ENCODE measurements at regions not wholly inside any gene's neighbourhood (a gene's known extent, or its start where the extent isn't known, plus 50 kb on each side); places are given as distances from the start of the nearest gene placed in this dataset.

DNA sequence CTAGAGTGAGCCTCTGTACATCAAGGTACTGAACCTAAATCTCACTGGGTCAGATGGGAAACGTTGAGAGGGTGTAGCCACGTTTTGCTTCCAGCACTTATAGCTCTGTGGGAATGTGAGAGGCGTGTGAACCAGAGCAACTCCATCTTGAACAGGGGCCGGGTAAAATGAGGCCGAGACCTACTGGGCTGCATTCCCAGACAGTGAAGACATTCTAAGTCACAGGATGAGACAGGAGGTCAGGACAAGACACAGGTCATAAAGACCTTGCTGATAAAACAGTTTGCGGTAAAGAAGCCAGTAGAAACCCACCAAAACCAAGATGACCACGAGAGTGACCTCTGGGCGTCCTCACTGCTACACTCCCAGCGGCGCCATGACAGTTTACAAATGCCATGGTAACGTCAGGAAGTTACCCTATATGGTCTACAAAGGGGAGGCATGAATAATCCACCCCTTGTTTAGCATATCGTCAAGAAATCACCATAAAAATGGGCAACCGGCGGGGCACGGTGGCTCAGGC, 63.4 kb upstream of the NCOR2 start:
- Histone ChIP-seq H3K4me1 (ENCODE audit: insufficient read depth, low read length) (peaks cover 10% of the 10 kb centered on the region; the same call in 1 of the 2 replicates), H3K4me3 (ENCODE audit: low read length) (no peak overlapping the region), H3K36me3 (ENCODE audit: insufficient read depth, low read depth, low read length) (no peaks in the 10 kb centered on the region), H3K9ac (ENCODE audit: low read depth, low read length) (peak overlapping the region; percentile 66; the same call in 1 of the 2 replicates), H3K27me3 (ENCODE audit: insufficient read depth, low read length) (no peaks in the 10 kb centered on the region), H3K9me3 (ENCODE audit: insufficient read depth, low read depth, low read length) (no peaks in the 10 kb centered on the region), H3K27ac (ENCODE audit: low read length) (peak overlapping the region; percentile 68)

GRCh38 chr12:124629789-124630480, 62.5 kb upstream of the NCOR2 start:
- Histone ChIP-seq H3K4me3 (ENCODE audit: low read length) (no peak overlapping the region), H3K9ac (ENCODE audit: low read depth, low read length) (no peak overlapping the region; the same call in 1 of the 2 replicates), H3K36me3 (ENCODE audit: insufficient read depth, low read depth, low read length) (no peaks in the 10 kb centered on the region), H3K4me1 (ENCODE audit: insufficient read depth, low read length) (peaks cover 10% of the 10 kb centered on the region; the same call in 1 of the 2 replicates), H3K27ac (ENCODE audit: low read length) (no peak overlapping the region), H3K27me3 (ENCODE audit: insufficient read depth, low read length) (no peaks in the 10 kb centered on the region), H3K9me3 (ENCODE audit: insufficient read depth, low read depth, low read length) (no peaks in the 10 kb centered on the region)

GRCh38 chr12:124629117-124629516, 61.7 kb upstream of the NCOR2 start:
- no peak overlapping the region for H3K4me3 ChIP-seq (ENCODE audit: low read length)
- H3K4me1 ChIP-seq (ENCODE audit: insufficient read depth, low read length), result peaks cover 10% of the 10 kb centered on the region; the same call in 1 of the 2 replicates
- H3K27ac ChIP-seq (ENCODE audit: low read length), result no peak overlapping the region
- H3K9me3 ChIP-seq (ENCODE audit: insufficient read depth, low read depth, low read length), result no peaks in the 10 kb centered on the region
- H3K27me3 ChIP-seq (ENCODE audit: insufficient read depth, low read length), result no peaks in the 10 kb centered on the region
- H3K36me3 ChIP-seq (ENCODE audit: insufficient read depth, low read depth, low read length), result no peaks in the 10 kb centered on the region
- no peak overlapping the region for H3K9ac ChIP-seq (ENCODE audit: low read depth, low read length)

- Histone ChIP-seq H3K27ac (ENCODE audit: low read length) (no peak overlapping the region), H3K27me3 (ENCODE audit: insufficient read depth, low read length) (no peaks in the 10 kb centered on the region), H3K9ac (ENCODE audit: low read depth, low read length) (no peak overlapping the region), H3K36me3 (ENCODE audit: insufficient read depth, low read depth, low read length) (no peaks in the 10 kb centered on the region), H3K4me1 (ENCODE audit: insufficient read depth, low read length) (peaks cover 10% of the 10 kb centered on the region; the same call in 1 of the 2 replicates), H3K9me3 (ENCODE audit: insufficient read depth, low read depth, low read length) (no peaks in the 10 kb centered on the region), H3K4me3 (ENCODE audit: low read length) (no peak overlapping the region)
Observed at GRCh38 chr12:124627956-124628355, 60.5 kb upstream of the NCOR2 start.

DNA sequence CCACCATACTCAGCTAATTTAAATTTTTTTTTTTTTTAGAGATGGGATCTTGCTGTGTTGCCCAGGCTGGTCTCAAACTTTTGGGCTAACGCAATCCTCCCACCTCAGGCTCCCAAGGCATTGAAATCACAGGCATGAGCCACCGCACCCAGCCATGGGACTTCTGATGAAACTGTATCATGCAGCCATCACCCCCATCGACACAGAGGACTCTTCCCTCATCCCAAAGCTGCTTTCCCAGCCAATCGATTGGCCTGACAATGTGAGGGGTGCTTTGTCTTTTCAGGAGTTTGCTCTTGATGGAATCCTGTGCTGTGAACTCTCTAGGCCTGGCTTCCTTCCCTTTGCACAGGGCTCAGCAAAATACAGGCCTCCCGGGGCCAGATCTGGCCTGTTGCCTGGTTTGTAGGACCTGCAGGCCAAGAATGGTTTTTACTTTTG, 59.6 kb upstream of the NCOR2 start:
- Histone ChIP-seq H3K9me3 (ENCODE audit: insufficient read depth, low read depth, low read length) (no peaks in the 10 kb centered on the region), H3K36me3 (ENCODE audit: insufficient read depth, low read depth, low read length) (no peaks in the 10 kb centered on the region), H3K27ac (ENCODE audit: low read length) (no peak overlapping the region), H3K4me1 (ENCODE audit: insufficient read depth, low read length) (peaks cover 7% of the 10 kb centered on the region; the same call in 1 of the 2 replicates), H3K4me3 (ENCODE audit: low read length) (no peak overlapping the region), H3K9ac (ENCODE audit: low read depth, low read length) (no peak overlapping the region), H3K27me3 (ENCODE audit: insufficient read depth, low read length) (no peaks in the 10 kb centered on the region)

- H3K36me3 ChIP-seq (ENCODE audit: insufficient read depth, low read depth, low read length), result no peaks in the 10 kb centered on the region
- H3K9me3 ChIP-seq (ENCODE audit: insufficient read depth, low read depth, low read length), result no peaks in the 10 kb centered on the region
Observed at GRCh38 chr12:124625867-124626675, 58.7 kb upstream of the NCOR2 start.

DNA sequence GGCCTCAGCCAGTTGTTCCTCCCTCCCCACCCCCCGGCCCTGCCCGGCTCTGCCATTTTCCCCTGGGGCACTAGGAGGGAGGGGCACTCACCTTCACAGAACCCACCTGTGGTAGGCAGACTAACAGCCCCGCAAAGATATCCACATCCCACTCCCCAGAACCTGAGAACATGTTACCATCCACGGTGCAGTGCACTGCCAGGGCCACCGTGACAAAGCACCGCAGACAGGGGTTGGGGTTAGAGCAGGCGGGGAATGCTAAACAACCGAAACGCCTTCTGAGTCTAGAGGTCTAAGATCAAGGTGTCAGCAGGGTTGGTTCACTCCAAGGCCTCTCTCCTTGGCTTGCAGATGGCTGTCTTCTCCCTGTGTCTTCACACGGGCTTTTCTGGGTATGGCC, 57.4 kb upstream of the NCOR2 start:
- H3K27ac ChIP-seq (ENCODE audit: low read length), result no peak overlapping the region

More at GRCh38 chr12:124625867-124626675, 58.7 kb upstream of the NCOR2 start:
- Histone ChIP-seq H3K9ac (ENCODE audit: low read depth, low read length) (no peak overlapping the region), H3K4me3 (ENCODE audit: low read length) (no peak overlapping the region), H3K4me1 (ENCODE audit: insufficient read depth, low read length) (peaks cover 4% of the 10 kb centered on the region; the same call in 1 of the 2 replicates), H3K27ac (ENCODE audit: low read length) (no peak overlapping the region), H3K27me3 (ENCODE audit: insufficient read depth, low read length) (no peaks in the 10 kb centered on the region)

DNA sequence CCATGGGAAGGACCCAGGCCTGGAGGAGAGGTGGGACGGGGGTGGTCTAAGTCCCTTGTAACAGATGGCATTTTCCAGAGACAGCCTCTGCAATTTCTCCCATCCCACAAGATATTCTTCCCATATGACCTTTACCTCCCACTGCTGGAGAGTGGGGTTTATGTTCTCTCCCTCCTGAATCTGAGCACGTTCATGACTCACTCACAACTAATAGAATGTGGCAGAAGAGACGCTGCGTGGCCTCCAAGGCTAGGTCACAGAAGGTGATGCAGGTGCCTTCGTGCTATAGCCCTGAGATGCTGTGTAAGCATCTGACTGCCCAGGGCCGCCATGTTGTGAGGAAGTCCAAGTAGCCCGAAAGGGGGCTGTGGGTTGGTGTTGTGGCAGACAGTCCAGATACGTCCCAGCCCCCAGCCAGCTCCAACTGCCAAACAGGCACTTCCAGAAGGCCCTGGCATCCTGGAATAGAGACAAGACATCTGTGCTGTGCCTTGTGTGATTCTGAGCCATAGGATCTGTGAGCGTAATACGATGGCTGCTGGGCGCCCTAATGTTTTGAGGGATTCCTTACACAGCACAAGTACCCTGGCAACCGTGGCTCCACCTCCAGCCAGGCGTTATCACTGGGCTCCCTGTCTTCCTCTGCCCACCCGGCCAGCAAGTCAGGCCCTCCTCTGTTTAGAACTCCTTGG, 56.1 kb upstream of the NCOR2 start:
- Histone ChIP-seq H3K36me3 (ENCODE audit: insufficient read depth, low read depth, low read length) (no peaks in the 10 kb centered on the region), H3K9me3 (ENCODE audit: insufficient read depth, low read depth, low read length) (no peaks in the 10 kb centered on the region), H3K4me3 (ENCODE audit: low read length) (no peak overlapping the region), H3K27ac (ENCODE audit: low read length) (no peak overlapping the region), H3K27me3 (ENCODE audit: insufficient read depth, low read length) (no peaks in the 10 kb centered on the region), H3K4me1 (ENCODE audit: insufficient read depth, low read length) (no peaks in the 10 kb centered on the region; the same call in 1 of the 2 replicates), H3K9ac (ENCODE audit: low read depth, low read length) (no peak overlapping the region)

More for the DNA sequence above, 57.4 kb upstream of the NCOR2 start:
- H3K4me3 ChIP-seq (ENCODE audit: low read length), result no peak overlapping the region
- no peaks in the 10 kb centered on the region for H3K27me3 ChIP-seq (ENCODE audit: insufficient read depth, low read length)
- no peaks in the 10 kb centered on the region for H3K9me3 ChIP-seq (ENCODE audit: insufficient read depth, low read depth, low read length)
- H3K36me3 ChIP-seq (ENCODE audit: insufficient read depth, low read depth, low read length), result no peaks in the 10 kb centered on the region
- H3K9ac ChIP-seq (ENCODE audit: low read depth, low read length), result no peak overlapping the region
- no peaks in the 10 kb centered on the region; the same call in 1 of the 2 replicates for H3K4me1 ChIP-seq (ENCODE audit: insufficient read depth, low read length)

DNA sequence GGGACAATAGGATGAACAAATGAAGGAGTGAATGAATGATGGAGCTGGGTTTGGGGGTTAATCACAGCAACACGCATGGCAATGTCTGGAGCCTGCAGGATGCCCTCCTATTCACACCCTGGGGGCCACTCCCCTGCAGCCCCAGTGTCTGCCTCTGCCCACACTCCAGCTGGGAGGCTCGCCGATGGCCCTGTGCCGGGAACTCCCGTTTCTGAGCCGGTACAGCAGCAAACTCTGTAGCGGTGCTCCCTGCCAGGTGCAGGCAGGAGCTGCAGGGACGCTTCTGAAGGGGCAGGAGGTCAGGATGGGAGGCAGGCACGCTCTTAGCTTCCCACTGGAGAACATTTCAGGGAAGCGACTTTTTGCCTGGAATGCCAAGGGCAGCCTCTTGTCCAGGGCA, 55.4 kb upstream of the NCOR2 start:
- no peak overlapping the region for H3K27ac ChIP-seq (ENCODE audit: low read length)
- H3K4me1 ChIP-seq (ENCODE audit: insufficient read depth, low read length), result no peaks in the 10 kb centered on the region; the same call in 1 of the 2 replicates
- no peaks in the 10 kb centered on the region for H3K9me3 ChIP-seq (ENCODE audit: insufficient read depth, low read depth, low read length)
- H3K9ac ChIP-seq (ENCODE audit: low read depth, low read length), result no peak overlapping the region
- no peak overlapping the region for H3K4me3 ChIP-seq (ENCODE audit: low read length)
- no peaks in the 10 kb centered on the region for H3K36me3 ChIP-seq (ENCODE audit: insufficient read depth, low read depth, low read length)
- H3K27me3 ChIP-seq (ENCODE audit: insufficient read depth, low read length), result no peaks in the 10 kb centered on the region

DNA sequence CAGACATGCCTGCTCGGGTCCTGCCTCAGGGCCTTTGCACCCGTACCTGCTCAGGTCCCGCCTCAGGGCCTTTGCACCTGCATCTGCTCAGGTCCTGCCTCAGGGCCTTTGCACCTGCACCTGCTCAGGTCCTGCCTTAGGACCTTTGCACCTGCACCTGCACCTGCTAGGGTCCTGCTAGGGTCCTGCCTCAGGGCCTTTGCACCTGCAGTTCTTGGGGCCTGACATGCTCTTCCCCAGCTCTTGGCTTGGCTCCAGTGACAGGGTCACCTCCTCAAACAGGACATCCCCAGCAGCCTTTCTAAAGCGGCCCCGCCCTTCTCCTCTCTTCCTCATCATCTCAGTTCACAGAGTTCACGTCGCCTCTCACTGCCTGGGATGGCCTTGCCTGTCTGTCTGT, 54.9 kb upstream of the NCOR2 start:
- H3K9me3 ChIP-seq (ENCODE audit: insufficient read depth, low read depth, low read length), result no peaks in the 10 kb centered on the region
- H3K4me1 ChIP-seq (ENCODE audit: insufficient read depth, low read length), result no peaks in the 10 kb centered on the region; the same call in 1 of the 2 replicates
- H3K27ac ChIP-seq (ENCODE audit: low read length), result no peak overlapping the region
- no peaks in the 10 kb centered on the region for H3K36me3 ChIP-seq (ENCODE audit: insufficient read depth, low read depth, low read length)
- H3K27me3 ChIP-seq (ENCODE audit: insufficient read depth, low read length), result no peaks in the 10 kb centered on the region
- H3K9ac ChIP-seq (ENCODE audit: low read depth, low read length), result no peak overlapping the region
- no peak overlapping the region for H3K4me3 ChIP-seq (ENCODE audit: low read length)

DNA sequence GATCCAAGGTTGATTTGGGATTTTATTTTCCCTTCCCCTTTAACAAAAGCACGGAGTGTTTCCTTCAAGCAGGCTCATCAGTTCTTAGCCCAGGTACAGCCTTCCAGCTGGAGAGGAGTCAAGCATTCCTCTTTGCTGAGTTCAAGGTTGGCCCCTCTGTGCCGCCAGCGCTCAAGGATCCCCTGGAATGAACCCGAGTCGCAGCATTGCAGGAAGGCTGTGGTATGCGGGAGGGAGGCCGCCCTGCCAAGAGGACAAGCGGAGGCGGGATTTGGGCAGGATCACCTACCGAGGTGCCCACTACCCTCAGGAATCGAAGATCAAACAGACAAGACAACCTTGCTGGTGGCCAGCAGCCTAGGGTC, 53.9 kb upstream of the NCOR2 start:
- Histone ChIP-seq H3K4me1 (ENCODE audit: insufficient read depth, low read length) (no peaks in the 10 kb centered on the region; the same call in 1 of the 2 replicates), H3K27me3 (ENCODE audit: insufficient read depth, low read length) (no peaks in the 10 kb centered on the region), H3K4me3 (ENCODE audit: low read length) (no peak overlapping the region), H3K9me3 (ENCODE audit: insufficient read depth, low read depth, low read length) (no peaks in the 10 kb centered on the region), H3K36me3 (ENCODE audit: insufficient read depth, low read depth, low read length) (no peaks in the 10 kb centered on the region), H3K9ac (ENCODE audit: low read depth, low read length) (no peak overlapping the region), H3K27ac (ENCODE audit: low read length) (no peak overlapping the region)

Data from iPS-20b (cell line).